ENCODE measurements at regions not wholly inside any gene's neighbourhood (a gene's known extent, or its start where the extent isn't known, plus 50 kb on each side); places are given as distances from the start of the nearest gene placed in this dataset.

DNA sequence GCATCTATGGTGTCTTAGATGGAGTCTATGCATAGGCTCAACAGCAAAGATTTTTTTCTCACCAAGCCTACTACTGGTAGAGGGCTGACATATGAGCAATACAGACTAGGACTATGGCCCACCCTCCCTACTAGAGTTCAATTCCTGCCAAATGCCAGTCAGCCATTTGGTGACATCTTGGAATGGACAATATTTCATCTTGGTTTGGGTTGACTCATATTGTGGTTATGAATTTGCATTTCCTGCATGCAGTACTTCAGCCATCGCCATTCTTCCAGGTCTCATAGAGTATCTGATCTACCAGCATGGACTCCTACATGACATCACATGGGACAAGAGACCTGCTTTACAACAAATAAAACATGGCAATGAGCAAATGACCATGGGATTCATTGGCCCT lies 778.1 kb upstream of the SOX9 start:
- TF ChIP-seq, protein P1, sequence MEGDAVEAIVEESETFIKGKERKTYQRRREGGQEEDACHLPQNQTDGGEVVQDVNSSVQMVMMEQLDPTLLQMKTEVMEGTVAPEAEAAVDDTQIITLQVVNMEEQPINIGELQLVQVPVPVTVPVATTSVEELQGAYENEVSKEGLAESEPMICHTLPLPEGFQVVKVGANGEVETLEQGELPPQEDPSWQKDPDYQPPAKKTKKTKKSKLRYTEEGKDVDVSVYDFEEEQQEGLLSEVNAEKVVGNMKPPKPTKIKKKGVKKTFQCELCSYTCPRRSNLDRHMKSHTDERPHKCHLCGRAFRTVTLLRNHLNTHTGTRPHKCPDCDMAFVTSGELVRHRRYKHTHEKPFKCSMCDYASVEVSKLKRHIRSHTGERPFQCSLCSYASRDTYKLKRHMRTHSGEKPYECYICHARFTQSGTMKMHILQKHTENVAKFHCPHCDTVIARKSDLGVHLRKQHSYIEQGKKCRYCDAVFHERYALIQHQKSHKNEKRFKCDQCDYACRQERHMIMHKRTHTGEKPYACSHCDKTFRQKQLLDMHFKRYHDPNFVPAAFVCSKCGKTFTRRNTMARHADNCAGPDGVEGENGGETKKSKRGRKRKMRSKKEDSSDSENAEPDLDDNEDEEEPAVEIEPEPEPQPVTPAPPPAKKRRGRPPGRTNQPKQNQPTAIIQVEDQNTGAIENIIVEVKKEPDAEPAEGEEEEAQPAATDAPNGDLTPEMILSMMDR (conservative IDR thresholded peaks at IDR 0.05; ENCODE audit: low read depth, low read length) = no peak
- TF ChIP-seq EZH2 (IDR thresholded peaks at IDR 0.05; ENCODE audit: borderline replicate concordance, low read depth, low read length, poor library complexity, severe bottlenecking) = no peak
